Hepatocyte (in vitro differentiated cells): ENCODE measurements at regions not wholly inside any gene's neighbourhood (a gene's known extent, or its start where the extent isn't known, plus 50 kb on each side); places are given as distances from the start of the nearest gene placed in this dataset.

Source experiments
- CTCF ChIP-seq: fragments of 200-600 bp; sonication (generic); IDR thresholded peaks from 2 replicates; pipeline ENCODE4 v1.5.1; 2016; ENCODE audit warnings: antibody characterized with exemption, mild to moderate bottlenecking; ENCODE audit not compliant: poor library complexity
- EZH2 ChIP-seq: fragments of 200-600 bp; sonication (generic); IDR thresholded peaks from 2 replicates; pipeline ENCODE4 v1.6.1; 2016; ENCODE audit warnings: antibody characterized with exemption, mild to moderate bottlenecking, borderline replicate concordance
- EZH2phosphoT487 ChIP-seq: fragments of 200-600 bp; sonication (generic); IDR thresholded peaks from one replicate; pipeline ENCODE4 v1.6.1; 2018; ENCODE audit warnings: antibody characterized with exemption, mild to moderate bottlenecking, low read depth, moderate library complexity; ENCODE audit not compliant: unreplicated experiment, severe bottlenecking

GRCh38 chr9:93857528-93857927 lies 97.6 kb downstream of the BARX1 start:
- no peak for TF ChIP-seq CTCF
- no peak for TF ChIP-seq EZH2
- no peak for TF ChIP-seq EZH2phosphoT487
